ENCODE measurements at regions not wholly inside any gene's neighbourhood (a gene's known extent, or its start where the extent isn't known, plus 50 kb on each side); places are given as distances from the start of the nearest gene placed in this dataset.

GRCh38 chr12:68406911-68407310 is 74.7 kb upstream of the MDM1 start:
- Mint-ChIP-seq H3K4me1 (no peaks in the 10 kb centered on the region), H3K27me3 (ENCODE audit: insufficient read depth) (no peaks in the 10 kb centered on the region), H3K4me3 (no peak overlapping the region), H3K9me3 (no peaks in the 10 kb centered on the region), H3K27ac (no peak overlapping the region), H3K36me3 (ENCODE audit: low read depth) (no peaks in the 10 kb centered on the region)
- Histone ChIP-seq H3K27ac (ENCODE audit: low read depth, low read length) (no peak overlapping the region), H3K36me3 (ENCODE audit: control insufficient read depth, insufficient read depth, low read length) (no peaks in the 10 kb centered on the region), H3K4me3 (ENCODE audit: low read length) (no peak overlapping the region), H3K27me3 (ENCODE audit: control insufficient read depth, insufficient read depth, low read length, poor library complexity, severe bottlenecking) (no peaks in the 10 kb centered on the region), H3K9ac (ENCODE audit: extremely low read depth, low read length, poor library complexity, severe bottlenecking) (no peak overlapping the region), H3K4me1 (ENCODE audit: control insufficient read depth, insufficient read depth, low read length) (no peaks in the 10 kb centered on the region), H3K9me3 (ENCODE audit: control insufficient read depth, low read length) (no peaks in the 10 kb centered on the region)
- WGBS, 2 experiments (ENCODE audit: insufficient coverage in 1 of 2, insufficient read length in 1 of 2) = 93 to 100% methylated on average over 2 to 4 of the region's 4 CpGs
- TF ChIP-seq CTCF (conservative IDR thresholded peaks at IDR 0.05) = no peak
- DNase-seq = no peak

- 88 to 91% methylated on average over 6 to 11 of the region's 11 CpGs for WGBS, 2 experiments (ENCODE audit: insufficient coverage in 1 of 2, insufficient read length in 1 of 2)
- H3K4me1 Mint-ChIP-seq = no peaks in the 10 kb centered on the region
- no peaks in the 10 kb centered on the region for H3K36me3 Mint-ChIP-seq (ENCODE audit: low read depth)
- Histone ChIP-seq H3K4me3 (ENCODE audit: low read length) (no peak overlapping the region), H3K27me3 (ENCODE audit: control insufficient read depth, insufficient read depth, low read length, poor library complexity, severe bottlenecking) (no peaks in the 10 kb centered on the region), H3K27ac (ENCODE audit: low read depth, low read length) (no peak overlapping the region), H3K9me3 (ENCODE audit: control insufficient read depth, low read length) (no peaks in the 10 kb centered on the region), H3K36me3 (ENCODE audit: control insufficient read depth, insufficient read depth, low read length) (no peaks in the 10 kb centered on the region), H3K9ac (ENCODE audit: extremely low read depth, low read length, poor library complexity, severe bottlenecking) (no peak overlapping the region), H3K4me1 (ENCODE audit: control insufficient read depth, insufficient read depth, low read length) (no peaks in the 10 kb centered on the region)
- no peaks in the 10 kb centered on the region for H3K27me3 Mint-ChIP-seq (ENCODE audit: insufficient read depth)
- no peaks in the 10 kb centered on the region for H3K9me3 Mint-ChIP-seq
- H3K4me3 Mint-ChIP-seq = no peak overlapping the region
- TF ChIP-seq CTCF (conservative IDR thresholded peaks at IDR 0.05) = no peak
- DNase-seq = no peak
- H3K27ac Mint-ChIP-seq = no peak overlapping the region
Measured at GRCh38 chr12:68410018-68410660, 78.0 kb upstream of the MDM1 start.

- H3K9ac ChIP-seq (ENCODE audit: extremely low read depth, low read length, poor library complexity, severe bottlenecking) = no peak overlapping the region
- Mint-ChIP-seq H3K4me3 (no peak overlapping the region), H3K4me1 (no peaks in the 10 kb centered on the region), H3K9me3 (peaks cover under 1% of the 10 kb centered on the region), H3K27ac (no peak overlapping the region), H3K27me3 (ENCODE audit: insufficient read depth) (no peaks in the 10 kb centered on the region), H3K36me3 (ENCODE audit: low read depth) (no peaks in the 10 kb centered on the region)
- H3K36me3 ChIP-seq (ENCODE audit: control insufficient read depth, insufficient read depth, low read length) = no peaks in the 10 kb centered on the region
- WGBS, 2 experiments (ENCODE audit: insufficient coverage in 1 of 2, insufficient read length in 1 of 2) = 92% methylated on average over 5 to 8 of the region's 9 CpGs
- H3K27ac ChIP-seq (ENCODE audit: low read depth, low read length) = no peak overlapping the region
- DNase-seq = no peak
- TF ChIP-seq CTCF (conservative IDR thresholded peaks at IDR 0.05) = no peak
- H3K4me3 ChIP-seq (ENCODE audit: low read length) = no peak overlapping the region
- no peaks in the 10 kb centered on the region for H3K4me1 ChIP-seq (ENCODE audit: control insufficient read depth, insufficient read depth, low read length)
- no peaks in the 10 kb centered on the region for H3K27me3 ChIP-seq (ENCODE audit: control insufficient read depth, insufficient read depth, low read length, poor library complexity, severe bottlenecking)
- H3K9me3 ChIP-seq (ENCODE audit: control insufficient read depth, low read length) = no peaks in the 10 kb centered on the region
Measured at GRCh38 chr12:68411371-68411770, 79.2 kb upstream of the MDM1 start.
